ENCODE measurements at regions not wholly inside any gene's neighbourhood (a gene's known extent, or its start where the extent isn't known, plus 50 kb on each side); places are given as distances from the start of the nearest gene placed in this dataset.
A peak's percentile ranks its signal among the peaks of the same experiment; 100 is the strongest.

GRCh38 chr3:127092368-127092767 lies 100.6 kb upstream of the PRR23E start:
- no peak for DNase-seq

GRCh38 chr3:127092776-127093175 lies 100.2 kb upstream of the PRR23E start:
- DNase-seq = no peak

- no peak for DNase-seq
Observed at GRCh38 chr3:127093312-127093711, 99.6 kb upstream of the PRR23E start.

GRCh38 chr3:127095774-127096173 lies 97.2 kb upstream of the PRR23E start:
- no peak for DNase-seq

- no peak for DNase-seq
Observed at GRCh38 chr3:127096256-127097071, 96.5 kb upstream of the PRR23E start.

GRCh38 chr3:127097072-127097405 lies 95.9 kb upstream of the PRR23E start:
- peak; percentile 53 for DNase-seq

GRCh38 chr3:127097481-127097880 lies 95.5 kb upstream of the PRR23E start:
- no peak for DNase-seq

GRCh38 chr3:127099982-127100381 lies 92.9 kb upstream of the PRR23E start:
- DNase-seq = no peak

GRCh38 chr3:127100459-127101410 lies 92.2 kb upstream of the PRR23E start:
- no peak for DNase-seq

- peak; percentile 15 for DNase-seq
Observed at GRCh38 chr3:127101411-127102187, 91.3 kb upstream of the PRR23E start.

- DNase-seq = no peak
Observed at GRCh38 chr3:127102188-127102520, 90.8 kb upstream of the PRR23E start.

- DNase-seq = no peak
Observed at GRCh38 chr3:127102587-127102986, 90.3 kb upstream of the PRR23E start.

- DNase-seq = no peak
Observed at GRCh38 chr3:127103080-127103479, 89.9 kb upstream of the PRR23E start.

- DNase-seq = no peak
Observed at GRCh38 chr3:127104586-127104985, 88.3 kb upstream of the PRR23E start.

GRCh38 chr3:127105587-127105986 lies 87.3 kb upstream of the PRR23E start:
- no peak for DNase-seq

- DNase-seq = no peak
Observed at GRCh38 chr3:127106053-127106452, 86.9 kb upstream of the PRR23E start.

- no peak for DNase-seq
Observed at GRCh38 chr3:127106456-127106855, 86.5 kb upstream of the PRR23E start.

GRCh38 chr3:127107002-127107401 lies 85.9 kb upstream of the PRR23E start:
- DNase-seq = no peak

- DNase-seq = no peak
Observed at GRCh38 chr3:127107491-127108375, 85.2 kb upstream of the PRR23E start.

GRCh38 chr3:127108796-127109195 lies 84.1 kb upstream of the PRR23E start:
- DNase-seq = no peak

GRCh38 chr3:127110982-127111693 lies 81.8 kb upstream of the PRR23E start:
- no peak for DNase-seq
